CD4-positive, alpha-beta T cell (primary cell): ENCODE measurements at regions not wholly inside any gene's neighbourhood (a gene's known extent, or its start where the extent isn't known, plus 50 kb on each side); places are given as distances from the start of the nearest gene placed in this dataset.

Source experiments
- ATAC-seq: fragments of 200-7000 bp; cut with Tn5 transposase; one replicate; pipeline ENCODE4 v1.10.0; 2022; ENCODE audit warnings: mild to moderate bottlenecking; ENCODE audit not compliant: poor library complexity
- CTCF ChIA-PET: fragments of 350-600 bp; sonication (Branson Sonifier 250); formaldehyde crosslinking; loops from one replicate; lab custom pipeline; 2021; ENCODE audit warnings: antibody characterized with exemption, inconsistent platforms; lab: Charles Lee
- POLR2A ChIA-PET: fragments of 350-600 bp; sonication (Branson Sonifier 250); formaldehyde crosslinking; loops from one replicate; lab custom pipeline; 2021; ENCODE audit warnings: antibody characterized with exemption, inconsistent platforms; lab: Charles Lee
- DNase-seq, 14 experiments: peaks; one replicate each; pipeline ENCODE4 v3.0.0-alpha.2; 2013 to 2020; ENCODE audit warnings: mixed read lengths in 2 of 14
- H3K27ac ChIP-seq, 2 donors: one replicate each; pipeline versions ENCODE4 v1.5.1 to v1.7.0; 2013; ENCODE audit warnings: low read length in 2 of 2, low read depth in 1 of 2, mild to moderate bottlenecking in 1 of 2
- H3K27me3 ChIP-seq, 2 experiments: 1 replicate in 1 of 2; 2 replicates in 1 of 2; pipeline versions ENCODE4 v1.6.1 to v1.7.0; 2013; ENCODE audit warnings: low read length in 2 of 2, control low read depth in 1 of 2, mild to moderate bottlenecking in 1 of 2, moderate library complexity in 1 of 2; ENCODE audit not compliant: insufficient read depth in 2 of 2, control insufficient read depth in 1 of 2
- H3K36me3 ChIP-seq: one replicate; pipeline ENCODE4 v1.6.1; 2013; ENCODE audit warnings: low read length, control low read depth; ENCODE audit not compliant: insufficient read depth
- H3K4me1 ChIP-seq: one replicate; pipeline ENCODE4 v1.6.1; 2013; ENCODE audit warnings: low read length, control low read depth; ENCODE audit not compliant: insufficient read depth
- H3K4me3 ChIP-seq: one replicate; pipeline ENCODE4 v1.5.1; 2013; ENCODE audit warnings: mild to moderate bottlenecking, low read length, moderate library complexity
- H3K9me3 ChIP-seq, 2 experiments: 1 replicate in 1 of 2; 2 replicates in 1 of 2; pipeline versions ENCODE4 v1.6.1 to v1.7.0; 2013; ENCODE audit warnings: low read length in 2 of 2, mild to moderate bottlenecking in 2 of 2, control low read depth in 1 of 2, moderate library complexity in 1 of 2; ENCODE audit not compliant: control insufficient read depth in 1 of 2, insufficient read depth in 1 of 2
- H3K27ac Mint-ChIP-seq: one replicate; pipeline ENCODE4 v1.8.0; 2020; ENCODE audit warnings: mixed read lengths
- H3K27me3 Mint-ChIP-seq: one replicate; pipeline ENCODE4 v1.8.0; 2021; ENCODE audit warnings: mixed read lengths
- H3K36me3 Mint-ChIP-seq: one replicate; pipeline ENCODE4 v1.8.0; 2021; ENCODE audit warnings: low read depth, mixed read lengths
- H3K4me1 Mint-ChIP-seq: one replicate; pipeline ENCODE4 v1.8.0; 2021; ENCODE audit warnings: low read depth, mixed read lengths
- H3K4me3 Mint-ChIP-seq: one replicate; pipeline ENCODE4 v1.8.0; 2020; ENCODE audit warnings: mild to moderate bottlenecking, mixed read lengths
- H3K9me3 Mint-ChIP-seq: one replicate; pipeline ENCODE4 v1.8.0; 2020; ENCODE audit warnings: mixed read lengths
- intact Hi-C, 2 experiments: fragments of 100-400 bp; cut with DNase I in 1 of 2; cut with micrococcal nuclease in 1 of 2; formaldehyde crosslinking; loops; one replicate each; pipeline versions ENCODE4 v1.15.1 to v1.9.0; 2023 to 2025; cut with DNase I, micrococcal nuclease
- TF ChIP-seq, protein P1 (sequence below): fragments of 200-600 bp; IDR thresholded peaks from one replicate; pipeline ENCODE4 v1.8.0; 2022; ENCODE audit warnings: antibody characterized with exemption, mild to moderate bottlenecking

DNA sequence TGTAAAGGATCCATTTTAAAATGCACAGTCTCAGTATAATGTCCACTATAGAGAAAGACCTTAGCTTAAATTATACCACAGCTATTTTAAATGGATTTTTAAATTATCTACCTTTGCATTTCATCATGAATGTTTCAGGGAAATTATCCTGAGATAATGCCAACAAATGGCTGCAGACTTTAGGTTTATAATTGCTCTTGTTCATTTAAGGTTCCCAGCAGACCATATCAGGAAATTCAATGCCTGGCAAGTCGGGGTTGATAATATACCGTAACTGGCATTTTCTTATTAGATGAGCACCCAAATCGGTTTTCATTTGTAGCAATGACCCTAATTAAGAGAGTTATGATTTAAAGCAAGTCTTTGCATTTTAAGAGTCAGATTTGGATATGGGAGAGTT is 227.1 kb upstream of the ARRDC4 start:
- Mint-ChIP-seq H3K36me3 (no peaks in the 10 kb centered on the region), H3K9me3 (peaks cover 1% of the 10 kb centered on the region), H3K4me1 (no peaks in the 10 kb centered on the region), H3K27me3 (peaks cover 1% of the 10 kb centered on the region), H3K27ac (no peak overlapping the region), H3K4me3 (no peak overlapping the region)
- TF ChIP-seq, protein P1, sequence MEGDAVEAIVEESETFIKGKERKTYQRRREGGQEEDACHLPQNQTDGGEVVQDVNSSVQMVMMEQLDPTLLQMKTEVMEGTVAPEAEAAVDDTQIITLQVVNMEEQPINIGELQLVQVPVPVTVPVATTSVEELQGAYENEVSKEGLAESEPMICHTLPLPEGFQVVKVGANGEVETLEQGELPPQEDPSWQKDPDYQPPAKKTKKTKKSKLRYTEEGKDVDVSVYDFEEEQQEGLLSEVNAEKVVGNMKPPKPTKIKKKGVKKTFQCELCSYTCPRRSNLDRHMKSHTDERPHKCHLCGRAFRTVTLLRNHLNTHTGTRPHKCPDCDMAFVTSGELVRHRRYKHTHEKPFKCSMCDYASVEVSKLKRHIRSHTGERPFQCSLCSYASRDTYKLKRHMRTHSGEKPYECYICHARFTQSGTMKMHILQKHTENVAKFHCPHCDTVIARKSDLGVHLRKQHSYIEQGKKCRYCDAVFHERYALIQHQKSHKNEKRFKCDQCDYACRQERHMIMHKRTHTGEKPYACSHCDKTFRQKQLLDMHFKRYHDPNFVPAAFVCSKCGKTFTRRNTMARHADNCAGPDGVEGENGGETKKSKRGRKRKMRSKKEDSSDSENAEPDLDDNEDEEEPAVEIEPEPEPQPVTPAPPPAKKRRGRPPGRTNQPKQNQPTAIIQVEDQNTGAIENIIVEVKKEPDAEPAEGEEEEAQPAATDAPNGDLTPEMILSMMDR: no peak
- CTCF ChIA-PET: no interaction called here
- POLR2A ChIA-PET: no interaction called here
- intact Hi-C loops: no loop called here
- no peak for DNase-seq
- H3K9me3 ChIP-seq: peaks cover 0 to 4% of the 10 kb centered on the region in 2 experiments
- no peaks in the 10 kb centered on the region for H3K36me3 ChIP-seq
- ATAC-seq: no peak
- H3K4me3 ChIP-seq: no peak overlapping the region
- H3K27me3 ChIP-seq: no peaks in the 10 kb centered on the region
- H3K4me1 ChIP-seq: no peaks in the 10 kb centered on the region
- H3K27ac ChIP-seq: no peak overlapping the region

DNA sequence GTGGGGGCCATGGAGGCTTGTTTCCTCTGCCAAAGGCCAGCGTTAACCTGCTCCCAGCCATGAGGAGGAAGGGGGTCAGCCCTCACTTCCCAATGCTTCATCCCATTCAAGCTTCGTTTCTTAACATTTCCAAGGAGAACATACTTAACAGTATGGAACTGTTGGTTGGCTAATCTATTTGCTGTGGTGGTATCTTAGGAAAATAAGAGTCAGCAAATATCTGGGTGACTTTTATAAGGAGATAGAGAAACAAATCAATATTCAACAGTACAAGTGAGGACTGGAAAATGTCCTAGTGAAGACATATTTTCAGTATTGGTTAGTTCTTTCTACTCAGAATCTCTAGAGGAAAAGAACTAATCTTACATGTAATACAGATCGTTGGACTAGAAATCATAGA is 223.8 kb upstream of the ARRDC4 start:
- CTCF ChIA-PET: no interaction called here
- no peak overlapping the region for H3K27ac ChIP-seq
- ATAC-seq (no peak), DNase-seq (no peak)
- H3K27me3 ChIP-seq: no peaks in the 10 kb centered on the region
- Mint-ChIP-seq H3K9me3 (peaks cover 1% of the 10 kb centered on the region), H3K27me3 (no peaks in the 10 kb centered on the region), H3K4me3 (no peak overlapping the region), H3K27ac (no peak overlapping the region), H3K36me3 (no peaks in the 10 kb centered on the region), H3K4me1 (no peaks in the 10 kb centered on the region)
- H3K4me1 ChIP-seq: no peaks in the 10 kb centered on the region
- H3K9me3 ChIP-seq: no peaks in the 10 kb centered on the region
- POLR2A ChIA-PET: no interaction called here
- H3K36me3 ChIP-seq: no peaks in the 10 kb centered on the region
- TF ChIP-seq, protein P1: no peak
- no peak overlapping the region for H3K4me3 ChIP-seq
- intact Hi-C loops: no loop called here

DNA sequence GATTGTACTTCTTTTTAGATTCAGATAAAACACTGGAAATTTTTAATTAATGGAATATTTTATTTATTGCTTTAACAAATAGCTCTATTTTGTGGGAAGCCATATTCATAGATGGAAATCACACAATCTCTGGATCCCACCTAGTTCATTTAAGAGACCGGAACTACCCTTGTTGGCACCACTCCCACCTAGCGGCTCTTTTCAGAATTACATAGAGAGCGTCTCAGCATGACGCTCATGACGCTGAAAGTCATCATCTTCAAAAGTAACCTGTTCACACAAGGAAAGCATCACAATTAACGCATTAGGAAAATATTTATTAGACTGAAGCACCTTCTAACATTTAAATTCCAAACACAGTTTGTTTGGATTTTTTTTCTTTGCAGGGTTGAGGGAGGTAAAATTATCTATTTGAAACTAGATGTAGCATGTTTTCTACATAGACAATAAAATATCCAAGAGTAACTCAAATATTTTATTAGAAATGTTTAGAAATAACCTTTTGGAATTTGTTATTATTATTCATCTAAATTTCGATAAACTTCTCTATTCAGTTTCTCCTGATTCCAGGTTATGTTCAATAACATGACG is 214.9 kb upstream of the ARRDC4 start:
- peak in 5 of 14 experiments; percentile 4 to 24 (median 10) for DNase-seq
- Histone ChIP-seq H3K4me3 (no peak overlapping the region), H3K4me1 (no peaks in the 10 kb centered on the region), H3K9me3 (no peaks in the 10 kb centered on the region), H3K27me3 (no peaks in the 10 kb centered on the region), H3K27ac (no peak overlapping the region), H3K36me3 (no peaks in the 10 kb centered on the region)
- intact Hi-C loops: no loop called here
- Mint-ChIP-seq H3K27ac (no peak overlapping the region), H3K9me3 (no peaks in the 10 kb centered on the region), H3K36me3 (no peaks in the 10 kb centered on the region), H3K27me3 (peaks cover 15% of the 10 kb centered on the region), H3K4me3 (no peak overlapping the region), H3K4me1 (no peaks in the 10 kb centered on the region)
- ChIA-PET CTCF (no interaction called here), POLR2A (no interaction called here)
- no peak for ATAC-seq
- TF ChIP-seq, protein P1: peak; percentile 40
